ENCODE measurements at regions not wholly inside any gene's neighbourhood (a gene's known extent, or its start where the extent isn't known, plus 50 kb on each side); places are given as distances from the start of the nearest gene placed in this dataset.
"Not testable (repeated sequence)": the region's sequence is repeated elsewhere in the genome, so short reads cannot be mapped to it uniquely, and the experiment has no call there.

- DNase-seq = no peak
Measured at GRCh38 chr15:91356083-91356482, 256.0 kb downstream of the SV2B start.

GRCh38 chr15:91357011-91357410 is 257.0 kb downstream of the SV2B start:
- DNase-seq = no peak

GRCh38 chr15:91357486-91357885 is 257.4 kb downstream of the SV2B start:
- DNase-seq = no peak

- DNase-seq = no peak
Measured at GRCh38 chr15:91358405-91358804, 258.3 kb downstream of the SV2B start.

- not testable (repeated sequence) for DNase-seq
Measured at GRCh38 chr15:91361696-91362095, 261.6 kb downstream of the SV2B start.

GRCh38 chr15:91366111-91366510 is 266.1 kb downstream of the SV2B start:
- no peak for DNase-seq

- no peak for DNase-seq
Measured at GRCh38 chr15:91368611-91369010, 268.6 kb downstream of the SV2B start.

- no peak for DNase-seq
Measured at GRCh38 chr15:91369823-91370222, 269.8 kb downstream of the SV2B start.

GRCh38 chr15:91371345-91371744 is 271.3 kb downstream of the SV2B start:
- not testable (repeated sequence) for DNase-seq

GRCh38 chr15:91374336-91374735 is 274.3 kb downstream of the SV2B start:
- DNase-seq = no peak

- DNase-seq = no peak
Measured at GRCh38 chr15:91376038-91376437, 276.0 kb downstream of the SV2B start.

GRCh38 chr15:91380114-91380513 is 280.1 kb downstream of the SV2B start:
- DNase-seq = no peak

- DNase-seq = no peak
Measured at GRCh38 chr15:91383532-91383931, 283.5 kb downstream of the SV2B start.

GRCh38 chr15:91384189-91384730 is 284.2 kb downstream of the SV2B start:
- no peak for DNase-seq

- peak; percentile 61 for DNase-seq
Measured at GRCh38 chr15:91385311-91385710, 285.3 kb downstream of the SV2B start.

- no peak for DNase-seq
Measured at GRCh38 chr15:91393186-91393585, 293.1 kb downstream of the SV2B start.

GRCh38 chr15:91400481-91400880 is 300.4 kb downstream of the SV2B start:
- no peak for DNase-seq

GRCh38 chr15:91407269-91407889 is 307.3 kb downstream of the SV2B start:
- peak; percentile 76 for DNase-seq

- peak; percentile 60 for DNase-seq
Measured at GRCh38 chr15:91408476-91409076, 308.5 kb downstream of the SV2B start.

GRCh38 chr15:91409387-91409786 is 309.3 kb downstream of the SV2B start:
- no peak for DNase-seq

- DNase-seq = no peak
Measured at GRCh38 chr15:91411586-91411985, 311.5 kb downstream of the SV2B start.

GRCh38 chr15:91412138-91412928 is 312.3 kb downstream of the SV2B start:
- DNase-seq = no peak

GRCh38 chr15:91413142-91413541 is 313.1 kb downstream of the SV2B start:
- peak; percentile 8 for DNase-seq

GRCh38 chr15:91414124-91414523 is 314.1 kb downstream of the SV2B start:
- no peak for DNase-seq
